GM21786 (cell line): ENCODE measurements at regions not wholly inside any gene's neighbourhood (a gene's known extent, or its start where the extent isn't known, plus 50 kb on each side); places are given as distances from the start of the nearest gene placed in this dataset.
"Not testable (repeated sequence)": the region's sequence is repeated elsewhere in the genome, so short reads cannot be mapped to it uniquely, and the experiment has no call there.

Source experiments
- ATAC-seq: cut with Tn5 transposase; IDR thresholded peaks from one replicate; pipeline ENCODE4 v1.9.1; 2021; ENCODE audit not compliant: unreplicated experiment

DNA sequence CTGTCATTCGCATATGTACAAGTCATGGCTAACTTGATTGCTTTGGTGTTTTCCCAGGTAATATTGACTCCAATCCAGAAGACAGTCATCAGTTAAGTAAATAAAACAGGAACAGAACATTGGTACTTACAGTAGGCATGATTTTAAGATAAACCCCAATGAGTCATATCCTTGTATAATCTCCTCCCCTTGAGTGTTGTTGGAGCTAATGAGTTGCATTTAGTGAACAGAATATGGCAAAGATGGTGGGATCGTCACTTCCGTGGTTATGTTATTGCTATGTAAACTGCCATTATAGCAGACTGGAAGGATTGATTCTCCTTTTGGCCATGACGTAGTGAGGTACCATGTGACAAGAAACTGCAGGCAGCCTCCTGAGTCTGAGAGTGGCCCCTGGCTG, 102.2 kb downstream of the TMX1 start:
- ATAC-seq: no peak

DNA sequence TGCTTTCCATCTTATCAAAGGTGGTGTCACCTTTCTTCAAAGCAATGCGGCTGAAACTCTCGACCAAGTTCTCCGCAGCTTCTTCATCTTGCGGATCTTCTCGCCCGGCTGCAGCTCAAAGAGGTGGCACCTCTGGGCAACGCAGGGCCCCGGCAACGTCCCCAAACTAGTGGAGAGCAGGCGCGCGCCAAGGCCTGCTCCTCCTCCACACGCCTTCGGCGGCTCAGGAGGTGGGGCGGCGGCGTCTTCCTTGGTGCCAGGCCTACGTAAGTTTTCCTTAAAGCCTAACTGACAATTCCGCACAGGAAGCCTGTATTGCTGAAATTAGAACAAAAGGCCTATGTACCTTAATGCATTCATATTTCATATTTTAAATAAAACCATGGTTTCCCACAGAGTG, 112.0 kb downstream of the TMX1 start:
- ATAC-seq: no peak

DNA sequence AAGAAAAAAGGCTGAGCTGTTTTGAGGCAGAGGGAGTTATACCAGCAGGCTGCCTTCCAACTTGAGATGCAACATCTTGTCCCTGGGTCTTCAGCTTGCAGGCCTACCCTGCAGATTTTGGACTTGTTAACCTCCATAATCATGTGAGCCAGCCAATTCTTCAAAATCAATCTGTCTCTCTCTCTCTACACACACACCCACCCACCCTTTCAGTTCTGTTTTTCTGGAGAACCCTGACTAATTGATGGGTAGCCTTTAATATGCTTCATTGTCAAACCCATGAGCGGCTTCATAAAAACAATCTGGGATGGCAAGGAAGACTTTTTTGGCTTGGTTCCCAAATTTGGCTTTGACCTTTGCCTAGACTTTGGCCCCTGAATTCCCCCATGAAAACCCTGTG, 113.9 kb downstream of the TMX1 start:
- no peak for ATAC-seq

DNA sequence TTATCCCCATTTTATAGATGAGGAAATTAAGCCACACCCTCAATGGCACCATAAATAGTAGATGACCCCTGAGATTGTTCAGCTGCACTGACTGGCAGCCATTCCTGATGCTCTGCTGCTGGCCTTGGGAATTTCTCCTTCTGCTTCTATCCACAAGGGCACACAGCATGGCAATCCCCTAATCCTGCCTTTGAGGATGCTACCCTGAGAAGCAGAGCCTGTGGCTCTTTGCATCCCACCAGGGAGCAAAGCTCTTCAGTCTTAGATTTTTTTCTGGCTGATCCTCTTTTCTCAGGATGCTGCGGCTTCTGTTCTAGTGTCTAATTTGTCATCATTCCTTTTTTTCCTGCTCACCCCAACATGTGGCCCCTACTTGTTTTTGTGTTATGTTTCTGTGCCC, 114.8 kb downstream of the TMX1 start:
- no peak for ATAC-seq

DNA sequence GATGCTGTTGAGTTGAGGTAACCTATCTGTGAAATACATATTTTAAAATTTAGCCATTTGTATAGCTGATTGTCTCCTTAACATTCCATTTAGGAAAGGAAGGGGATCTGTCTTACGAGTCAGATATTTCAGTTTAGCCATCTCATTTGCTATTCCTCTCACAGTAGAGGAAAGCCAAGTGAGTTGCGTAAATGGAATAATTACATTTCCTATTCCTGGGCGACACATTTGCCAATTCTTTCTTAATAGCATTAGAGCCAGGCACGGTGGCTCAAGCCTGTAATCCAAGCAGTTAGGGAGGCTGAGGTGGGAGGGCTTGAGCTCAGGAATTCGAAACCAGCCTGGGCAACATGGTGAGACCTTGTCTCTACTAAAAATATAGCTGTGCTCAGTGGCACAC, 116.3 kb downstream of the TMX1 start:
- ATAC-seq: no peak

DNA sequence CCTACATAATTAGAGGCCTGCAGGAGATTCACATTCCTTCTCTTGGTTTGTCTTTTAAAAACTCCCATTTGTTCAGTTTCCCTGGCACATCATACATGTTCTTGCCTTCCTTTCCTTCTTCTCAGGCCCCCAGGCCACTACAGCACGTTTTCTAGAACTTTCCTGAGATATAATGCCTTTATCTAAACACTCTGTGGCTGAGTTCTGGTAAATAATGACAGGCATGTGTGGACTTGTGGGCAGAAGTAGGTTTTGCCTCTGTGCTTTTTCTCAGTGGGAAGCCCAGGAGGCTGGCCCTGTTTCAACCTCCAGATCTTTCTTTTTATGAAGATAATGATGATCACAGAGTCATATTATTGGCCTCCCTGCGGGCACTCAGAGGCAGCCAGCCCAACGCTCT, 117.2 kb downstream of the TMX1 start:
- no peak for ATAC-seq

DNA sequence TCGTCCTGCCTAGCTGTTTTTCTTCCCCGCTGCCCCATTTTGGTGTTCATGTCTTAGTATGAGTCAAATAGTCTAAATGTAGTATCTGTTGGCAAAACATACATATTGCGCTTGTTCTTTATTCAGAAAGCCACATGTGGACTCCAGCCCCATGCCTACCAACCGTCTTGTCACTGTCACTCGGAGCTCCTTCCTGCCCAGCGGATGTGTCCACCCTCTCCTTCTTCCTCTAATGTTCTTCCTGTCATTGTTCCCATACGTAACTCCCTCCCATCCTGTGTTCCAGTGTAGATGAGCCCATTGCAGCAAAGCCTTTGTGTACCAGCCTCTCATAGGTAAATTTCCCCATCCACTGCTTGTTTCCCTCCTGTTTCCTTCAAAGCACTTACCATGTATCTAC, 120.5 kb downstream of the TMX1 start:
- no peak for ATAC-seq

DNA sequence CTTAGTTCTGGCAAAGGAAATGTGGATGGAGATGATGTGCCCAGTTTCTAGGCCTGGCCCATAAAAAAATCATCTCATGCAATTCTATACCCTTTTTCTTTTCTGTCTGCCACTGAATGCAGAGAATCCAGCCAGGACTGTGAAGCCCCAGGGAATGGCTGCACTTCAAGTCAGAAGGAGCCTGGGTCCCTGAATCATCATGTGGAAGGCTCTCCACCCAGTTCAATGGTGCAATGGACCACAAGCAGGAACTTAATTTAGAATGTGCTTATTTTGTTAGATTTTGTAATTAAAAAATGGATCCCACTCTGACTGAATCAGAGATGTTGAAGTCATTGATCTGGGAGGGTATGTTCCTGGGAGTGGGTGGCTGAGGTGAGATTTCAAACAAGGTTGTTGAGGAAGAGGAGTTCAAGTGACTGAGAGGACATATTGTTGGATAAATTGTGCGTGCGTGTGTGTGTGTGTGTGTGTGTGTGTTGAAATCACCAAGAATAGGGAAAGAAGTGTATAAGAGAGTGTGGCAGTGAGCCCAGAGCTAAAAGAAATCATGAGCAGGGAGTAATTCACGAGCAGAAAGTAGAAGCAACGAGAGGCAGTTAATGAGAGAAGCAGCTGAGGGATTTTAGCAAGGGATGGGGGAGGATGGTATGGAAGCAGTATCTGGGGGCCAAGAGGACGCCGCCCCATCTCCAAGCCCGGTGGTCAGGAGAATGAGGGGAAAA, 125.4 kb downstream of the TMX1 start:
- no peak for ATAC-seq

DNA sequence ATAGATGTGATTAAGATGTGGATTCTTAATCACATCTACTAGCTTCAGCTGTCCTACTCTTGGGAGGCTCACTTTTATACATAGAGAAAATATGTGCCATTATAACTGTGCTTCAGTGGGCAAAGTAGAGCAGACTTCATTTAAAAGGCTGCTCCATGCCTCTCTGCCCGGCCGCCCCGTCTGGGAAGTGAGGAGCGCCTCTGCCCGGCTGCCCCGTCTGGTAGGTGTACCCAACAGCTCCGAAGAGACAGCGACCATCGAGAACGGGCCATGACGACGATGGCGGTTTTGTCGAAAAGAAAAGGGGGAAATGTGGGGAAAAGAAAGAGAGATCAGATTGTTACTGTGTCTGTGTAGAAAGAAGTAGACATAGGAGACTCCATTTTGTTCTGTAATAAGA, 126.4 kb downstream of the TMX1 start:
- not testable (repeated sequence) for ATAC-seq

DNA sequence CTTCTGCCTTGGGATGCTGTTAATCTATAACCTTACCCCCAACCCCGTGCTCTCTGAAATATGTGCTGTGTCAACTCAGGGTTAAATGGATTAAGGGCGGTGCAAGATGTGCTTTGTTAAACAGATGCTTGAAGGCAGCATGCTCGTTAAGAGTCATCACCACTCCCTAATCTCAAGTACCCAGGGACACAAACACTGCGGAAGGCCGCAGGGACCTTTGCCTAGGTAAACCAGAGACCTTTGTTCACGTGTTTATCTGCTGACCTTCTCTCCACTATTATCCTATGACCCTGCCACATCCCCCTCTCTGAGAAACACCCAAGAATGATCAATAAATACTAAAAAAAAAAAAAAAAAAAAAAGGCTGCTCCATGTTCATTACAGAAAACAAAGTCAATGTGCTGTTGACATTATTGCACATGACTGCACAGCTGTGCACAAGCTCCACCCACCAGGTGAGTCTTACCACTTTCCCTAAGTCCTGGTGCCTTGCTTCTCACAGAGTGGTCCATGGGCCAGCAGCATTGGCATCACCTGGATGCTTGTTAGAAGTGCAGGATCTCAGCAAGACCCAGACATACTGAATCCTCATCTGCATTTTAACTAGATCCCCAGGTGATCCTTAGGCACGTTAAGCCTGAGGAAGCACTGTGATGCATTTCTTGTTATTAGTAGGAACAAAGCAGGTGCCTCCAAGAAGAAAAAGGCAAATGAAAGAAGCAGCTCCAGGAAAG, 127.0 kb downstream of the TMX1 start:
- not testable (repeated sequence) for ATAC-seq

DNA sequence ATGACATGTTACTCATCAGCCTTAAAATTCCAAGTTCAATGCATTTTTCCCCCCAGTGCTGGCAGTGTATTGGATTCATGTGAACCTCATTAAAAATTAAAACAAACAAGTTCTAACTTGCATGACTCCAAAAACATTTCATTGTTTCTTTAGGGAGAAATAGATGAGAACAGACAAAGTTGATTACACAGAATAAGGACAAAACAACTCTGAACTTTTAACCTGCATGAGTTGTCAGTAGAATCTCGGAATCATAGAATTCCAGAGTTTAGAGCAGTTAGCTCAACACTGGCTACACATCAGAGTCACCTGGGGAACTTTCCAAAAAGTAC, 127.5 kb downstream of the TMX1 start:
- no peak for ATAC-seq

DNA sequence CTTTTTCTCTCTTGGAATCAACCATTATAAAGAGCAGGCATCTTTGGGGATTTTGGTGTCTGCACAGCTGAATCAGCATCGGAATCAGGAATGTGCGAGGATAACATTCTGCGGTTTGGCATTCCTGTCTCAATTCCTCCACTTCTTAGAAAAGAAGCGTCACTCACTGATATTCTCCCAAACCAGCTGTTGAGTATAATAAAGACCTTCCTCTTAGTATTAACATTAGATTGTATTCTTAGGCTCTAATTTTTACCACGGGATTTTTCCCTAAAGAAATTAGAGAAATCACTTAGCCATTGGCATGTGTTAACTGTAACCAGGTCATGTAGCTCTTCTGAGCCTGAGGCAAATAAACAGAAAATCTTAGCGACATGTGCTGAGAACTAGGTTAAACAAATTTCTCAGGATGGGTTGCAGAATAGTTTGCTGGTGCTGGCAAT, 128.7 kb downstream of the TMX1 start:
- ATAC-seq: no peak

DNA sequence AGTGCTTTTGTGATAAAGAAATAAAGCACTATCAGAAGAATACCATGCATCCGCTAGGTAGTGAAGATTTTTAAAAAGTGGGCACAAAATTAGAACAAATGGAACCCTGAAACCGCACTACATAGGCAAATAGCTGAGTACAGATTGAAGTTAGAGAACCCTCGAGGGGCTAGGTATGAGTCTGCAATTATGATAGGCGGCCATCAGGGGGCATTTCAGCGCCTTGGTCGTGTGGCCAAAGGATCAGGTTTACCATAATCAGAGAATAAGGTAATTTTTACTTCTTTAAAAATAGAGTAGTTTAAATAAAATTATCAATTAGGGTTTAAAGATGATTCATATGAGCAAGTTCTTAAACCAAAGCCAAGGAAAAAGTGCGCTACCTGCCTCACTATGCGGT, 129.8 kb downstream of the TMX1 start:
- ATAC-seq: no peak

DNA sequence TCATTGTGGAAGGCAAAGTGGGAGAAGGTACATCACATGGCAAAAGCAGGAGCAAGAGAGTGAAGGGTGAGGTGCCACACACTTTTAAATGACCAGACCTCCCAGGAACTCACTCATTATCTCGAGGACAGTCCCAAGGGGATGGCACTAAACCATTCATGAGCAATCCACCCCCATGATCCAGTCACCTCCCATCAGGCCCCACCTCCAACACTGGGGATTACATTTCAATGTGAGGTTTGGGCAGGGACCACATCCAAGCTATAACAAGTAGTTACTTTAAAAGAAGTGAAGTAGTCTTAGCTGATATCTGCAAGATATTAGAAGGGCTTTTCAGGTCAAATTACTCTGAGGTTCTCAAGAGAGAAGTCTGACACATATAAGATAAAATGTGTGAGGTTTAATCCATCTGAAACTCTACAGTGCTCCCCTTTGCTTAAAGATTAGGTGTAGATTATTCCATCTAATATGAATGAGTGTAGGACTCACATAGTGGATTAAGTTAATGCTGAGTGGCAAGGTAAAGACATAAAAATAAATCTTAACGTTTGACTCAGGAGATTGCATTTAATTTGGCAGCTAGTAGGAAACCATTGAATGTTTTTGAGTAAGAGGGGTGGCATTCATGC, 130.8 kb downstream of the TMX1 start:
- ATAC-seq: no peak

DNA sequence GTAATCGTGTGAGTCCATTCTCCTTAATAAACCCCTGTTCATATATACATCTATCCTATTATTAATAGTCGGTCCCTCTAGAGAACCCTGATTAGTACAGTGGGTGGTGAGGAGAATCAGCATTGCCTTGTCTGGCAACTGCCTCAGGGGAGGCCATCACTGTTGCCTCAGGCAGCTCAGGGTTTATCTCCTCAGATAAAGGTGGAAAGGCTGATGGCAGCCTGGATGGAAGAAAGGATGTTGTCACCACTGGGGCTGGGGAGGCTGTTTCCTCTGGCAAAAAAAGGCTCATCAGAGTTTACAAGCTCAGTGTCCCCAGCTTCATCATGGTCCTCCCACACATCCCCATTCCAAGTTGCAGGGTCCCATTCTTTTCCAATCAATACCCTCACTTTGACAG, 137.1 kb downstream of the TMX1 start:
- ATAC-seq: not testable (repeated sequence)

DNA sequence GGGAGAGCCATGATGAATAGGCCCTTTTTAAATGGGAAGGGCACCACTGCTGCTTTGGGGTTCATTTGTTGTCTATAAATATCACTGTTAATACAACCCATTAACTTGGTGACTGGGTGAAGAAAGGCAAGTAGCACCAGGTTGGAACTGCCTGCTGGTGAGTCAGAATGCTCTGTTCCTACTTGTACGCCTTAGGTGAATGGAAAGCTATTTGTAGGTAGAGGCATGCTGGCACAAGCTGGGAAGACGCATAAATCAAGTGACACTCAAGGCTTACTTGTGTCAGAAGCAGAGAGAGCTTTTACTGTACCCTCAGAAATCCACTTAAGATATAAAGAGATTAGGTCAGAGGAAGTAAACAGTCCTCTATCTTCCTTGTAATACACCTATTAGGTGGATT, 142.5 kb downstream of the TMX1 start:
- ATAC-seq: no peak

DNA sequence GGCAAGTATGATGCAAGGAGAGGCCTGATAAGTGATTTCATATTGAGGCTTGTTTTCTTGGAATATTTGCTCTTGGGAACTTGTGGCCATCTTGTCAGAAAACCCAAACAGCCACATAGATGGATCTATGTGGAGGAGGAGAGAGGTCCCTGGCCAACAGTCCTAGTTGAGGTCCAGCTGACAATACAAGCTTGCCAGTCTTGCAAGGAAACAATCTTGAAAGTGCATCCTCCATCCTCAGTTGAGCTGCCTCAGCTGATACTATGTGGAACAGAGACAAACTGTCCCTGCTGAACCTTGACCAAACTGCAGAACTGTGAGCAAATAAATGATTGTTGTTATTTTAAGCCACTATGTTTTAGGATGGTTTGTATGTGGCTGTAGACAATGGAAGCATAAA, 146.4 kb downstream of the TMX1 start:
- ATAC-seq: no peak

DNA sequence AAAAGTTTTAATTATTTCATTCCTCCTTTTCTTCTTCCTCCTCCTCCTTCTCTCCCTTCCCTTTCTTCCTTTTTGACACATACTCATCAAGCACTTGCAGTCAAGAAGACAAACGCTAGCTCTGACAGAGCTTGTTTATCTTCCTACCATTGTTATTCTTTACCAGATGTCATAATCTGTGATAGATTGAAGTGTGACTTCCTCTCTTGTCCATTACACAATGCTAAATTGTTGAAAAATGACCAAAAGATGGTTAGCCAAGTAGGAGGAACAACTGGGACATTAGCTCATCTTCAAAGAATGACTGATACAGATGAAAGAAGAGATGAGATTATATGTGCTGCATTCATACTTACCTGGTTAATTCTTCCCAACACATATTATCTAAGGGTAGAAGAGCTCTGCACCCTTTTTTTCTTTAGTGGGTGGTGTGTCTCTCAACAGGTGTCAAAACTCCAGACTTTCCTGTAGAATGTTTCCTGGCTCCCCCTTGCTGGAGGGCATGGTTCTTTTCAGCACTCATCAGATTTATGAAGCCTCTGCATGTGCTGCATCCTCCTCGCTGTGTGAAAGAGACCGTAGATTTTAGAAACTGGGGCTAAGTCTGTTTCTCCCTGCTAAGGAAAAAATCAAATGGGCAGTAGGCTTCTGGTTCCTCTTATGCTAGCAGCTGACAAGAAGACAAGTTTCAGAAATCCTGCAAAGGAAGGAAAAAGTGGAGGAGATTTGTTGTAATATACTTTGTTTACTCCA, 147.1 kb downstream of the TMX1 start:
- no peak for ATAC-seq

DNA sequence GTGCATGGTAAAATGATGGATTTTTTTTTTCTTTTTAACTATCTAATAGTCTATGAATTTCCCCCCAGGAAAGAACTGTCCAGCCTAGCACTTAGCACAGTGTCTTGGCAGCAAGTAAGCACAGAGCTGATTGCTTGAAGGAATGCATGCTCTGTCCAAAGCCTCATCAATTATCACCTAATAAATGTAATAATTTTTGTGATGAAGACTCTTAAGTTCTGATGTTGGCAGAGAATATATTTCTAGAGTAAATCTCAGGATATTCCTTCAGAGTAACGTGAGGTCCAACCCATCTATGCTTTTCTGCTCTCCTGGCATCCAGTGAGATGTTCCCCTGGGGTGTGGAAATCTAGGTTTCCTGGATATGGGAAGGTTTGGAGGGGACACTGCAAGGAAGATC, 152.4 kb downstream of the TMX1 start:
- ATAC-seq: no peak

DNA sequence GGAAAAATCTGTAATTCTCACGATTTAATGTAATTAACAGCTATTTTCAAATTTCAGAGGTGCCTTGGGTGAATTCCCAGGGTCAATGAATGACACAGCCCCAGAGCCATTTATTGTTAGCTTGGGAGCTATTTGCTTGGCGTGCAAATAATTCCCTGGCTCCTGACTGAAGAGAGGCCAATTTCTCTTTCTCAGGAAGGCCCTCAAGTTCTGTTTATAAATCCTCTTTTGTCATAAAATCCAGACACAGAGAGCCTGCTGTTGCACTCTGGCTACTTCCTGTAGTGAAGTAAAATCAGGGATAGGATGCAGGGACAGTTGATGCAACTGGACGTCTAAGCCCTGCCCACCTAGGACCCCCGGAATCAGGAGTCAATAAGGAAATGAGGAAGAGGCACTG, 154.3 kb downstream of the TMX1 start:
- no peak for ATAC-seq

DNA sequence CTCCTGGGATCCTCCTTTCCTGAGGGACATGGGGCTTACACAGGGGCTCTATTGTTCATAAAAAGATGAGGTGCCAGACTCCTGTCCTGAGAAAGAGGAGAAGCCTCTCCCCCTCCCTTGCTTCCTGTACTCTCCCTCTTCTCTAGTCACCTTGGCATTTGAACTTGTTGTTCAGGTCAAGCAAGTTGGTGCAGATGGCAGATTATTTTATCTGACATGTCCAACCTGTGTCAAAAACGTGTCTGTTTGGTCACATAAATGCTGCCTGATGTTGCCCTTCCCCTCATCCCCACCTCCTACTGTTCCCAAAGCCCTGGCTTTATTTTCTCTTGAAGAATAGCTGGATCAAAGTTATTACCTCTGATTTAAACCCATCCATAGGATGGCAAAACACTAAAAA, 154.8 kb downstream of the TMX1 start:
- ATAC-seq: no peak

DNA sequence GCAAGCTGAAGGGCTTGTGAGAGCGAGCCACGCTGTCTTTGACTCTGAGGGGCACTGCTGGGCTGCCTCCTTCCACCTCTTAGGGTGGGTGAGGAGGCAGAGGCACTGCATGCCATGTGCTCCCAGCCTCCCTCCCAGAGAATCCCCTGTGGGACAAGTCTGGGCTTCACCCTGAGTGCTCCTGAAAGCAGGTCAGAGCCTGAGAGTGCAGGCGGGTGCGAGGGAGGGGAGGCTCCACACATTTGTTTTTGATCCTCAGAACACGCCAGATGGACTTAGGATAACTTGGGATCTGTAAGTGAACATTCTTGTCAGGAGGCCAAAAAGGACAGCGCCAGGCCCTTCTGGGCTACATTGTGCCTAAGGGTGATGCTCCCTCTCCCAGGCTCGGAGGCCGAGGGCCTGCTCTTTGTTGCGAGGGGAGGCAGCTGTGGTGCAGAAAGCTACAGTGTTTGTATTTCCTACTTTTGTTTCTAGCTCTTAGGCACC, 155.4 kb downstream of the TMX1 start:
- no peak for ATAC-seq
